Erythroblast (primary cell): ENCODE measurements at regions not wholly inside any gene's neighbourhood (a gene's known extent, or its start where the extent isn't known, plus 50 kb on each side); places are given as distances from the start of the nearest gene placed in this dataset.

ENCODE experiments used
- GATA1 ChIP-seq: IDR thresholded peaks from 2 replicates; pipeline ENCODE4 v1.6.1; 2011; ENCODE audit warnings: low read depth, mild to moderate bottlenecking, control low read depth, low read length, moderate library complexity
- POLR2A ChIP-seq: IDR thresholded peaks from 2 replicates; pipeline ENCODE4 v1.6.1; 2011; ENCODE audit warnings: mild to moderate bottlenecking, low read length

DNA sequence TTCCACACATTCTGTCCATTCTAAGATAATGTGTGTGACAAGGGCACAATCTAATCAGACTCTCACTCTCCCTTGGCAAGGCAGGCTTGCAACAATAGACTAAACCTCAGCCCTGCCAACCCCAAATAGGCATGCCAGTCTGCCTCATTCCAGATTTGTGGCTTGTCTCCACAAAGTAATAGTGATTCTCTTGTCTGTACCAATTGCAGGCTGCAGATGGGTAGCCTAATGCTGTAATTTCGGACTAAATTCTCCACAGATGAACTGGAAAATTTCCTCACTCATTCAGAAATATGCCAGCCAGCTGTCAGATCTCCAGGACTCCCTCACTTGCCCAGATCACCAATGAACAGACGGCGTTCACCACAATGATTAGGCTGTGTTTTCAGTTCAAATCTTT lies 413.6 kb downstream of the ELAVL2 start:
- TF ChIP-seq POLR2A (no peak), GATA1 (no peak)
